ENCODE measurements at regions not wholly inside any gene's neighbourhood (a gene's known extent, or its start where the extent isn't known, plus 50 kb on each side); places are given as distances from the start of the nearest gene placed in this dataset.

DNA sequence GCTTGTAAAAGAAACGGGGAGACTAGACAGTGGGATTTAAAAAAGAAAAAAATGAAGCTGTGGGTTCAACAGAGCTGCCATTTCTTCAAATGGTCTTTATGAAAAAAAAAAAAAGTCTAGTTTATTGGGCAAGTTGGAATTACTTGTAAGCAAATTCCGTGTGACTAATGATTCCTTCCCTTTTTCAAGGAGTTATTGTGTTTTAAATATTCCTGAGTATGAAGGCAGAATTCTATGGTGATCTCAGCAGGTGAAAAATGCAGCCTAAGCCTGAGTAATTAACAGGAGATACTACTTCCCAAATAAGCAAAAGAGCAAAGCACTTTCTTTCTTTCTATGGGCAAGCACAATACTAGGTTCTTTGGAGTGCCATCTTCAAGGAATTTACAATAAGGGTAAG, 481.9 kb downstream of the ZNF608 start:
- no peak overlapping the region for H3K4me2 ChIP-seq (ENCODE audit: low read length)
- no peaks in the 10 kb centered on the region for H3K4me1 ChIP-seq (ENCODE audit: insufficient read depth, low read length, poor library complexity, severe bottlenecking)
- H3K9me3 ChIP-seq (ENCODE audit: low read length) = no peaks in the 10 kb centered on the region
- no peak overlapping the region for H3K27ac ChIP-seq (ENCODE audit: low read depth, low read length, poor library complexity, severe bottlenecking)
- BruUV-seq (replicated peaks) = no TSS peak
- ChIA-PET POLR2A (interaction anchor here (0.6 to 4.3 kb wide), 5 partner anchors 11 to 802 kb away, joined by 3 to 17 read pairs (median 3); no protein-coding TSS in a partner anchor), CTCF (ENCODE audit: unreplicated experiment) (no interaction called here)
- TF ChIP-seq, protein P1, sequence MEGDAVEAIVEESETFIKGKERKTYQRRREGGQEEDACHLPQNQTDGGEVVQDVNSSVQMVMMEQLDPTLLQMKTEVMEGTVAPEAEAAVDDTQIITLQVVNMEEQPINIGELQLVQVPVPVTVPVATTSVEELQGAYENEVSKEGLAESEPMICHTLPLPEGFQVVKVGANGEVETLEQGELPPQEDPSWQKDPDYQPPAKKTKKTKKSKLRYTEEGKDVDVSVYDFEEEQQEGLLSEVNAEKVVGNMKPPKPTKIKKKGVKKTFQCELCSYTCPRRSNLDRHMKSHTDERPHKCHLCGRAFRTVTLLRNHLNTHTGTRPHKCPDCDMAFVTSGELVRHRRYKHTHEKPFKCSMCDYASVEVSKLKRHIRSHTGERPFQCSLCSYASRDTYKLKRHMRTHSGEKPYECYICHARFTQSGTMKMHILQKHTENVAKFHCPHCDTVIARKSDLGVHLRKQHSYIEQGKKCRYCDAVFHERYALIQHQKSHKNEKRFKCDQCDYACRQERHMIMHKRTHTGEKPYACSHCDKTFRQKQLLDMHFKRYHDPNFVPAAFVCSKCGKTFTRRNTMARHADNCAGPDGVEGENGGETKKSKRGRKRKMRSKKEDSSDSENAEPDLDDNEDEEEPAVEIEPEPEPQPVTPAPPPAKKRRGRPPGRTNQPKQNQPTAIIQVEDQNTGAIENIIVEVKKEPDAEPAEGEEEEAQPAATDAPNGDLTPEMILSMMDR (conservative IDR thresholded peaks at IDR 0.05; ENCODE audit: low read length) = no peak
- no peak for TF ChIP-seq EZH2phosphoT487 (IDR thresholded peaks at IDR 0.05; ENCODE audit: borderline replicate concordance, low read depth, low read length)
- no peak for DNase-seq (ENCODE audit: low spot score)
- H2AFZ ChIP-seq (ENCODE audit: low read length) = no peak overlapping the region
- H3K4me3 ChIP-seq (ENCODE audit: low read depth, low read length, poor library complexity, severe bottlenecking) = no peak overlapping the region
- H3K9me2 ChIP-seq (ENCODE audit: insufficient read depth, low read length) = no peaks in the 10 kb centered on the region
- intact Hi-C loops (cut with micrococcal nuclease; ENCODE audit: unreplicated experiment) = no loop called here
- H3K79me2 ChIP-seq (ENCODE audit: insufficient read depth, low read depth, low read length) = no peaks in the 10 kb centered on the region
- H4K20me1 ChIP-seq (ENCODE audit: insufficient read depth, low read length) = no peaks in the 10 kb centered on the region
- no peaks in the 10 kb centered on the region for H3K36me3 ChIP-seq (ENCODE audit: insufficient read depth, low read length)

DNA sequence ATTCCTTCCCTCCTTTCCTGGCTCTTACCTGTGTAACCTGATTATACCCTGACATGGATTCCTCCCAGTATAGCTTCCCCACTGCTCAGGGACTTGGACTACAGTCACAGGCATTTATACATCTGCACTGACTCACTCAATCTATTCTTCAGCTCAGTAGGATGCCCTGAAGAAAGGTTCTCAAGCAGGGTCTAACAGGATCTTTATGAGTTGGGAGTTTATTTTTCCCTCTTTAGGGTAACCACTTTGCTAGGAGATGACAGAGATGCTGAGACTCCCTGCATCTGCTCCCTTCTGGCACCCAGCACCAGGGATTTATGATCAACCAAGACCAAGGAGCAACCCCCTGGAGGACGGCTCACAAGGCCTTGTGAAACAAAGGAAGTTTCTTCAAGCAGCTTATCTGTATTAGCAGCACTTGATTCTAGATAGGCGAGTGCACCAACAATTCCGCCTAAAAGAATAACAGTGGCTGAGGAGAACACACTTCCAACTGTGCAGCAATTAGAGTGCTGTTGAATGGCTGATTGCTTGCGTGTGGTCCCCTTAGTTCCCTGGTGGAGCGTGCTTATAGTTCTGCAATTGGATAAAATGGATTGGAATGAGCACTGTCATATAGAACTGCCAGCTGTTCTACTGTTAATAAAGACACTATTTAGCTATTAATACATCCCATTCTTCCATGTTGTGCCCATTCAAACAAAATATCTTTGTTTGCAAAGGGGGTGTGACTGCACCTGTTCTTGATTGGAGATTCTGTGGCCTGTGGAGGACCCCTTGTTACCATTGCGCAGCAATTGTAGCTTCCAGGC, 482.6 kb downstream of the ZNF608 start:
- no TSS peak for BruUV-seq (replicated peaks)
- POLR2A ChIA-PET = interaction anchor here (0.5 to 4.3 kb wide), 6 partner anchors 11 to 801 kb away, joined by 3 to 17 read pairs (median 4); no protein-coding TSS in a partner anchor
- no peak overlapping the region for H3K4me3 ChIP-seq (ENCODE audit: low read depth, low read length, poor library complexity, severe bottlenecking)
- H3K4me2 ChIP-seq (ENCODE audit: low read length) = no peak overlapping the region
- H3K79me2 ChIP-seq (ENCODE audit: insufficient read depth, low read depth, low read length) = no peaks in the 10 kb centered on the region
- no peaks in the 10 kb centered on the region for H3K9me3 ChIP-seq (ENCODE audit: low read length)
- H3K9me2 ChIP-seq (ENCODE audit: insufficient read depth, low read length) = no peaks in the 10 kb centered on the region
- no peak overlapping the region for H3K27ac ChIP-seq (ENCODE audit: low read depth, low read length, poor library complexity, severe bottlenecking)
- H4K20me1 ChIP-seq (ENCODE audit: insufficient read depth, low read length) = no peaks in the 10 kb centered on the region
- H3K36me3 ChIP-seq (ENCODE audit: insufficient read depth, low read length) = no peaks in the 10 kb centered on the region
- CTCF ChIA-PET (ENCODE audit: unreplicated experiment) = no interaction called here
- no peak for DNase-seq (ENCODE audit: low spot score)
- H3K4me1 ChIP-seq (ENCODE audit: insufficient read depth, low read length, poor library complexity, severe bottlenecking) = no peaks in the 10 kb centered on the region
- TF ChIP-seq, protein P1 (conservative IDR thresholded peaks at IDR 0.05; ENCODE audit: low read length) = no peak
- no peak for TF ChIP-seq EZH2phosphoT487 (IDR thresholded peaks at IDR 0.05; ENCODE audit: borderline replicate concordance, low read depth, low read length)
- H2AFZ ChIP-seq (ENCODE audit: low read length) = no peak overlapping the region
- intact Hi-C loops (cut with micrococcal nuclease; ENCODE audit: unreplicated experiment) = no loop called here

DNA sequence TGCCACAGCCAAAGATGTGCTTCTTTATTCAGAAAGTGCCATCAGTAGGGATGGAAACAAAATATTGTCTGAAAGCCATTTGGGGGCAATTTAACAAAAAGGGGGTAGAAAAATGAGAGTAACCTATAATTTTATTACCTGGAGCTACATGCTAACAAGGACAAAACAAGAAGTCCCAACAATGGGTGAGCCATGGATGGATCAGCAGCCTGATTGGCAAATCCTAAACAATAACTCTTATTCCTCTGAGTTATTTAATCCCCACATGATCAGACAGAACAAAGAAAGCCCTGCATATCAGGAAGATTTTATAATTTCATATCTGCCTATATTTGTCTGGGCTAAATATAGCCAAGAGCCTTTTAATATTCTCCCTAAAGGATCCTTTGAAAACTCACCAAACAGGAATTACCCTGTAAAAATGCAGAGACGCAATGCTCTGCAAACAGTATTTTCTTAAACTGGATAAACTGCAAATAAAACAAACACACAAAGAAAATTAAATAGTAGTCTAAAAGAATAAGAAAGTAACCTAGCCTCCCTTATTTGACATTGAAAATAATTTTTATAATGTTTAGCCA, 483.4 kb downstream of the ZNF608 start:
- no TSS peak for BruUV-seq (replicated peaks)
- CTCF ChIA-PET (ENCODE audit: unreplicated experiment) = no interaction called here
- intact Hi-C loops (cut with micrococcal nuclease; ENCODE audit: unreplicated experiment) = no loop called here

More for the DNA sequence above, 483.4 kb downstream of the ZNF608 start:
- no peaks in the 10 kb centered on the region for H3K9me2 ChIP-seq (ENCODE audit: insufficient read depth, low read length)
- H4K20me1 ChIP-seq (ENCODE audit: insufficient read depth, low read length) = no peaks in the 10 kb centered on the region
- no peaks in the 10 kb centered on the region for H3K36me3 ChIP-seq (ENCODE audit: insufficient read depth, low read length)
- H3K4me1 ChIP-seq (ENCODE audit: insufficient read depth, low read length, poor library complexity, severe bottlenecking) = no peaks in the 10 kb centered on the region
- no peak overlapping the region for H3K27ac ChIP-seq (ENCODE audit: low read depth, low read length, poor library complexity, severe bottlenecking)
- no peak for DNase-seq (ENCODE audit: low spot score)
- no peak overlapping the region for H2AFZ ChIP-seq (ENCODE audit: low read length)
- POLR2A ChIA-PET = interaction anchor here (0.9 to 4.3 kb wide), 2 partner anchors 10 to 13 kb away, joined by 3 to 17 read pairs; no protein-coding TSS in a partner anchor
- H3K79me2 ChIP-seq (ENCODE audit: insufficient read depth, low read depth, low read length) = no peaks in the 10 kb centered on the region
- H3K4me2 ChIP-seq (ENCODE audit: low read length) = no peak overlapping the region
- H3K9me3 ChIP-seq (ENCODE audit: low read length) = no peaks in the 10 kb centered on the region
- TF ChIP-seq, protein P1 (conservative IDR thresholded peaks at IDR 0.05; ENCODE audit: low read length) = no peak
- TF ChIP-seq EZH2phosphoT487 (IDR thresholded peaks at IDR 0.05; ENCODE audit: borderline replicate concordance, low read depth, low read length) = no peak
- no peak overlapping the region for H3K4me3 ChIP-seq (ENCODE audit: low read depth, low read length, poor library complexity, severe bottlenecking)
